ENCODE measurements at regions not wholly inside any gene's neighbourhood (a gene's known extent, or its start where the extent isn't known, plus 50 kb on each side); places are given as distances from the start of the nearest gene placed in this dataset.

- TF ChIP-seq CTCF (IDR thresholded peaks at IDR 0.05) (no peak), POLR2A (IDR thresholded peaks at IDR 0.05) (no peak)
Observed at GRCh38 chr11:134761386-134761785, 349.3 kb upstream of the B3GAT1 start.

All from adrenal gland (tissue), 5 donors.